HuH-7.5 (cell line): ENCODE measurements at regions not wholly inside any gene's neighbourhood (a gene's known extent, or its start where the extent isn't known, plus 50 kb on each side); places are given as distances from the start of the nearest gene placed in this dataset.

Experiments used
- DNase-seq: peaks from one replicate; pipeline ENCODE4 v3.0.0; 2011; ENCODE audit warnings: low spot score

DNA sequence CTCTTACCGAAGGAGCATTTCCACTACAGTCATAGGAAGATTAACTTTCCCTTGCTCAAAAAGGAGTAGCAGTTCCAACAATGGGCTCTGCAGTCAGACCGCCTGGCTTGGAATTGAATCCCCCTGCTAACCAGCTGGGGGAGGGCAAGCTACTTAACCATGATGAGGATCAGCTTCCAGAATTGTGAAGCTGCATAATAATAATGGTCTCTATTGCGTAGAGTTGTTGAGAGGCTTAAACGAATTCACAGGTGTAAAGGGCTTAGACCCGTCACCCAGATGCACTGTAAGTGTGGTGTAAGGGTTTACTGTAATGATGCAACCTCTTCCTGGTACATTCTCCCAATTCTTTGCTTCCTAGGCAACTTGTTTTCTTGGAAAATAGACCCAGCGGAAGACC is 185.2 kb upstream of the RGMA start:
- DNase-seq, result no peak

DNA sequence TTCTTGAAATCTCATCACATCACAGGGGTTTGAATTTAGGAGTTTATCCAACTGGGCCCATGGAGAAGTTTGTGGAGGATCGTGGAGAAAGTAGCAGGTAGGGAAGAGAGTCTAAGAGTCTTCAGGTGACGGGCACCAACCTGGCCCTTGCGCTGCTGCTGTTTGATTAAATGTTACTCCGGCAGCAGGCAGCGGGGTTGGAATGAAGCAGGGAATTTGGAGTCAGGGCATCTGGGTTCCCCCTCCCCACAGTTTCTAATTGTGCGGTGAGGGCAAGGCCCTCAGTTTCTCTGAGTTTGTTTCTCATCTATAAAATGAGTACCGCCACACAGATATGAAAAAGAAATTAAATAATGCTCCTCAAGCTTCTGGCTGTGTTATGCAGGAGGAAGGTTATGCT is 182.9 kb upstream of the RGMA start:
- DNase-seq, result no peak

- DNase-seq, result no peak
These were observed 182.0 kb upstream of the RGMA start for GRCh38 chr15:93270937-93271467.

DNA sequence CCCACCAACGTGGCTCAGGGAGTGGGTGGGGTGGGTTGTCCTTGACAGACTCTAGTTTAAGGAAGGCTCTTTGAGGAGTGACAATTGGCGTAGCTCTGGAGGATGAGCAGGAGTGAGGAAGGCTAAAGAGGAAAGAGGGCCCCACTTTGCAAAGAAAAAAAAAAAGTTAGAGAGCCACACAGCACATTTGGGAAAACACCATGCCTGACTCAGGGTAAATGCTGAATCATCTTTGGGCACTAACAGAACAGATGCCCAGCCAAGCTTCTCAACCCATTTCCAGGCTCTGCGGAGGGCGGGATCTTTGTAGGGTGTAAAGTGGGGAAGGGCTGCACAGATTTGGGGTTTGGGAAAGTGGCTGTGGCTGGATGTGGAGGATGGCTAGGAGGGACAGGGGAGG is 179.1 kb upstream of the RGMA start:
- DNase-seq, result no peak

DNA sequence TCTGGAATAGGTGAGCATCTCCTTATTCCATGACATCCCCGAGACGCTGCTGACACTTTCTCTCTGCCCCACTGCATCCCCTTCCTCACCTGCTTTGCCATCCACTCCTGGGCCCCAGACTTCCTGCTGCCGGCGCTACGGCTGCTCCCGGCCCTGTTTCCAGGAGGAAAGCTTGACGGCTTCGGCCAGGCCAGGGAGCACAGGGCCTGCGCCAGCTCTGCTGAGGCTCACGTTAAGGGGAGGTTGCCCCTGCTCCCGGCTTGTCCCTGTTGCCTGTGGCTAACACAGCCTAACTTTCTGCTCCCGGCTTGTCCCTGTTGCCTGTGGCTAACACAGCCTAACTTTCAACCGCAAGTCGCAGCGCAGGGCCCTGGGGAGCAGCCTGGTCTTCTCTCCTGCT is 177.3 kb upstream of the RGMA start:
- no peak for DNase-seq

GRCh38 chr15:93265111-93265556 is 176.1 kb upstream of the RGMA start:
- DNase-seq, result no peak

GRCh38 chr15:93261845-93262244 is 172.8 kb upstream of the RGMA start:
- DNase-seq, result no peak

DNA sequence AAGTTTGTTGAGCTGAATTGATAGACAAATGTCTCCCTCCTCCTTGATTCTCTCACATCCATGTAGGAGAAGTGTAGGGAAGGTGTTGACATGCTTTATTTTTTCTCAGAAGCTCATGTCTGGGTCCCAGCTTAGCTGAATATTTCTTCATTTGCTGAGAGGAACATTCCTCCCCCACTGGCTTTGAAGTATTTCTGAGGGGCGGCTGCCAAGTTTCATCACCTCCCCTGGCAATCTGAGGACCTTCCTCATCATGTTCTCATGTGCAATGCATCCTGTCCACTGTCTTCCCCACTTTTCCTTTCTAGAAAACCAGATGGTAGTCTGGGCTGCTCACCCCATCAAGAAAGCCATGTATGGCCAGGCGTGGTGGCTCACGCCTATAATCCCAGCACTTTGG is 168.9 kb upstream of the RGMA start:
- DNase-seq, result no peak

DNA sequence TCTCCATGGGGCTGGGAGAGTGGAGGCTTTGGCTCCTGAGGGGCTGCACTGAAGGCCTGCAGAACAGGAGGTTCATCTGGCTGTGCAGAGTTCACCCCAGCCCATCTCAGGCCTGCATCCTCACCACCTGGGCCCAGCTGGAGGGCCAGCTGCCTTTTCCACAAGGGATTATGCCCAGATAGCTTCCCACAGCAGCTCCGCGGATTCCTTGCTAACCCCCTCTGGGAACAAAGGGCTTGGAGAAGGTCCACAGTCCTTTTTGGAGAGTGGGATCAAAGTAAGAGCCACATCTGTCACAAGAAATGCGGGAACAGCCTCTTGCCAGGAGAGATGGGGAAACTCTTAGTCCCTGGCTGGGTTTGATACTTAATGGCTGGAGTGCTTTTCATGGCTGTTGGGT is 164.7 kb upstream of the RGMA start:
- no peak for DNase-seq

- no peak for DNase-seq
These were observed 163.8 kb upstream of the RGMA start for GRCh38 chr15:93252780-93253179.

DNA sequence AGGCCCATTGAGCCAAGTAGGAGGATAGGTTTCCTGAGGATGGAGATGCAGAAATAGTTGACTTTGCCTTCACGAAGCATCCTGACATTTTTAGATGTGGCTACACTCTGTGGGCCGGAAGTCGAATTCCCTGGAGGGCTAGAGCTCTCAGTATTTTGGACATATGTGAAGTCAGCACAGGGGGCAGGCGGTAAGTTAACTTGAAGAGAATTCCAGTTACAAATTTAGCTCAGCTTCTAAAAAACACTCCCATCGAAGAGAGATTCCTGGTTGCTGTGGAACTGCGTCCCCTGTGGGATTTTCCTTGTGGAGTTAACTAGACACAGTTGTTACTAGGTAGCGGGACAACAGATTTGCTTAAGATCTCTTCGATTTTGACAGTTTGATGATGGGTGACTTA is 161.9 kb upstream of the RGMA start:
- DNase-seq, result no peak

DNA sequence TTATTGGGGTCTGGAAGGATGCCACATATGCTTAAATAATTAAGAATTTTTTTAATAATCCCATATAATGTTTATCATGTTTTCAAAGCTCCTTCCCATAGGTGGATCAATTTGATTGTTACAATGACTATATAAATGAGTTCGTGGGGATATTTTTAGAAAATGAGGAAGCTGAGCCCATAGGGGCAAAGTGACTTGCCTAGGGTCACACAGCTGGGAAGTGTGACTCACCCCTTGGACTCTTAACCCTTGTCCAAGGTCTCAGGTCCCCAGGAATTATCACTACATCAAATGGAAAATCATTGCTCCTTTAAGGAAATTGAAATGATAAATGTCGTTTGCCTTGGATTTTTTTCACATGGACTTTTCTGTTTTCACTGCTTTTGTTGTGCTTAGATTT is 161.2 kb upstream of the RGMA start:
- no peak for DNase-seq

DNA sequence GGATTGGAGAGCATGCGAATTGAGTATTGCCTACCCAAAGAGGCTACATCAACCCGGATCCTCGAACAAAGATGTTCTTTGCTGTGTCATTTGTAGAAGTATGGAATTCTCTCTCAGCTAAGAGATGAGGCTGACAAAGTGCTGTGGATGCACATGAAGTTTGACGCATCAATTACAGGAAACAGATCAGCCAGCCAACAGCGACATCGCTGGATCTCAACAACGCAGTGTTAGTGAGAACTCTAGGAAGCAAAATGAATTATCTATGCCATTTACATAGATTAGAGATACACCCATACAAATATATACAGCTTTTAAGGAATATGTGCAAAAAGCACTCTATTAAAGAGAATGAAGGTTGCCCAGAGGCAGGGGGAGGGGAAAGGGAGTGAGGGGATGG is 160.6 kb upstream of the RGMA start:
- no peak for DNase-seq

DNA sequence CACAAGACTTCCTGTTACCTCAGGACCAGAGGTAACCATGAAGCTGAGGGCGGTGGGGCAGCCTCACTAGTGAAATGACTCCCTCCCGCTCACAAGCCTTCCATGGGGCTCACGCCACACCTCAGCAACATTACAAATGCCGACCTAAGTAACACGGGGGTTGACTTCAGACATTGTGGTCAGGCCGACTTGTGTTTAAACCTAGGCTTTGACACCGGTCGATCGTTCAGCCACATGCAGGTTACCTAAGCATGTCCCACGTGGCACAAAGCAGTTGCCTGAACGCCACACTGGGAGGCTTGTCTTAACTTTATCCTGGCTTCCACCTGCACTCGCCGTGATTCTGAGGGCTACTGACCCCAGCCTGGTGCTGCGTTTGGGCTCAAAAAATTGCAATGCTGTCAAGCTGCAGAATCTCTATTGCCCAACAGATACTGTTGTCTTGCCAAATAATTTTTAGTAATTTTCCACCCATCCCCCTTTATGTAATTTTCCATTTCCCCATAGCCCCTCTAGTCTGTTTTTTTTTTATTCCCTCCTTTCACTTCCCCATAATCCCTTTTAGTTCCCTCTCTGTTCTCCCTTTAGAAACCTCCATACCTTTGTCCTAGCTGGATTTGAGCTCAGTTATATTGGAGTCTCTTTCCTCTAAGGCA is 158.6 kb upstream of the RGMA start:
- no peak for DNase-seq

GRCh38 chr15:93246266-93247242 is 157.5 kb upstream of the RGMA start:
- no peak for DNase-seq

- DNase-seq, result no peak
These were observed 156.6 kb upstream of the RGMA start for GRCh38 chr15:93245661-93246042.

GRCh38 chr15:93244696-93245660 is 156.0 kb upstream of the RGMA start:
- DNase-seq, result no peak

DNA sequence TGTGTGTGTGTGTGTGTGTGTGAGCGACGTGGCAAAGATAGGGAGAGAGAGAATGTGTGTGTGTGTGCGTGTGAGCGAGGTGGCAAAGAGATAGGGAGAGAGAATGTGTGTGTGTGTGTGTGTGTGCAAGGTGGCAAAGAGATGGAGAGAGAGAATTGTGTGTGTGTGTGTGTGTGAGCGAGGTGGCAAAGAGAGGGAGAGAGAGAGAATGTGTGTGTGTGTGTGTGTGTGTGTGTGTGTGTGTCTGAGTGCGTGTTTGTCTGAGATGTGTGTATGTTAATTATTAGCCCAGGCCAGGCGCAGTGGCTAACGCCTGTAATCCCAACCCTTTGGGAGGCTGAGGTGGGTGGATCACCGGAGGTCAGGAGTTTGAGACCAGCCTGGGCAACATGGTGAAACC is 154.6 kb upstream of the RGMA start:
- no peak for DNase-seq

- DNase-seq, result no peak
These were observed 152.9 kb upstream of the RGMA start for GRCh38 chr15:93241696-93242585.

- no peak for DNase-seq
These were observed 151.0 kb upstream of the RGMA start for GRCh38 chr15:93239993-93240392.

- DNase-seq, result no peak
These were observed 150.6 kb upstream of the RGMA start for GRCh38 chr15:93239591-93239990.
